ENCODE measurements at regions not wholly inside any gene's neighbourhood (a gene's known extent, or its start where the extent isn't known, plus 50 kb on each side); places are given as distances from the start of the nearest gene placed in this dataset.

GRCh38 chr6:27183060-27183832 lies 64.3 kb upstream of the PRSS16 start:
- Histone ChIP-seq H3K36me3 (replicated peaks in 1 of 2; ENCODE audit: insufficient read depth in 1 of 2, low read depth in 2 of 2) (no peaks in the 10 kb centered on the region), H3K4me1 (peaks cover 18% of the 10 kb centered on the region), H3K9me3 (no peaks in the 10 kb centered on the region), H3K4me3 (no peak overlapping the region), H3K27me3 (no peaks in the 10 kb centered on the region), H3K27ac (no peak overlapping the region)
- ATAC-seq (no peak), DNase-seq (no peak)
- TF ChIP-seq POLR2A (IDR thresholded peaks at IDR 0.05) (no peak), CTCF (IDR thresholded peaks at IDR 0.05) (no peak)
- intact Hi-C loops (cut with DNase I), result no loop called here
- 67 to 72% methylated on average over 9 of the region's 9 CpGs for WGBS, 2 donors

GRCh38 chr6:27187231-27188060 lies 60.1 kb upstream of the PRSS16 start:
- Histone ChIP-seq H3K27ac (peak overlapping the region in 3 of 4 donors; percentile 61 to 72 (median 62)), H3K27me3 (no peaks in the 10 kb centered on the region), H3K4me3 (peak overlapping the region; percentile 2 to 28), H3K36me3 (replicated peaks in 1 of 2; ENCODE audit: insufficient read depth in 1 of 2, low read depth in 2 of 2) (no peaks in the 10 kb centered on the region), H3K4me1 (peaks cover 9% of the 10 kb centered on the region), H3K9me3 (no peaks in the 10 kb centered on the region)
- peak in 1 of 4 donors; percentile 15 for DNase-seq
- ATAC-seq, result no peak
- no peak for TF ChIP-seq CTCF (IDR thresholded peaks at IDR 0.05)
- TF ChIP-seq POLR2A (IDR thresholded peaks at IDR 0.05), result no peak
- intact Hi-C loops (cut with DNase I), result no loop called here
- WGBS, 2 donors, result 6 to 14% methylated on average over 13 of the region's 13 CpGs

GRCh38 chr6:27188061-27188884 lies 59.2 kb upstream of the PRSS16 start:
- no peak for TF ChIP-seq CTCF (IDR thresholded peaks at IDR 0.05)
- TF ChIP-seq POLR2A (IDR thresholded peaks at IDR 0.05), result peak in 1 of 3 donors; percentile 37
- peak; percentile 88 for ATAC-seq
- H3K4me1 ChIP-seq, result peaks cover 9% of the 10 kb centered on the region
- H3K27ac ChIP-seq, result peak overlapping the region in 3 of 4 donors; percentile 61 to 72 (median 62)
- no peaks in the 10 kb centered on the region for H3K36me3 ChIP-seq (replicated peaks in 1 of 2; ENCODE audit: insufficient read depth in 1 of 2, low read depth in 2 of 2)
- peak overlapping the region; percentile 2 to 28 for H3K4me3 ChIP-seq
- peak; percentile 46 to 60 (median 56) for DNase-seq
- 0% methylated on average over 33 of the region's 33 CpGs for WGBS, 2 donors
- intact Hi-C loops (cut with DNase I), result no loop called here
- H3K27me3 ChIP-seq, result no peaks in the 10 kb centered on the region
- H3K9me3 ChIP-seq, result no peaks in the 10 kb centered on the region

GRCh38 chr6:27188885-27189418 lies 58.5 kb upstream of the PRSS16 start:
- TF ChIP-seq POLR2A (IDR thresholded peaks at IDR 0.05) (no peak), CTCF (IDR thresholded peaks at IDR 0.05) (peak; percentile 55 to 87 (median 81))
- Histone ChIP-seq H3K4me1 (peaks cover 9% of the 10 kb centered on the region), H3K27ac (peak overlapping the region in 3 of 4 donors; percentile 61 to 72 (median 62)), H3K4me3 (peak overlapping the region in 1 of 2 donors; percentile 28), H3K9me3 (no peaks in the 10 kb centered on the region), H3K36me3 (replicated peaks in 1 of 2; ENCODE audit: insufficient read depth in 1 of 2, low read depth in 2 of 2) (no peaks in the 10 kb centered on the region), H3K27me3 (no peaks in the 10 kb centered on the region)
- ATAC-seq, result peak; percentile 92
- WGBS, 2 donors, result 14 to 15% methylated on average over 10 of the region's 10 CpGs
- DNase-seq, result peak; percentile 71 to 83 (median 79)
- intact Hi-C loops (cut with DNase I), result no loop called here

Data from body of pancreas (tissue), 4 donors.